LNCAP (cell line): ENCODE measurements at regions not wholly inside any gene's neighbourhood (a gene's known extent, or its start where the extent isn't known, plus 50 kb on each side); places are given as distances from the start of the nearest gene placed in this dataset.

ENCODE experiments used
- CTCF ChIP-seq: fragments of 450-650 bp; IDR thresholded peaks from 2 replicates; pipeline ENCODE4 v1.5.1; 2017; ENCODE audit warnings: mild to moderate bottlenecking

- no peak for TF ChIP-seq CTCF
Observed at GRCh38 chr6:137272403-137272802, 53.2 kb upstream of the IFNGR1 start.

GRCh38 chr6:137271245-137272183 is 52.3 kb upstream of the IFNGR1 start:
- peak; percentile 96 for TF ChIP-seq CTCF

GRCh38 chr6:137269803-137270202 is 50.6 kb upstream of the IFNGR1 start:
- no peak for TF ChIP-seq CTCF

- TF ChIP-seq CTCF, result no peak
Observed at GRCh38 chr6:137269347-137269746, 50.2 kb upstream of the IFNGR1 start.
